K562 (cell line): ENCODE measurements at regions not wholly inside any gene's neighbourhood (a gene's known extent, or its start where the extent isn't known, plus 50 kb on each side); places are given as distances from the start of the nearest gene placed in this dataset.

Experiments used
- EGR1 ChIP-seq: fragments of 450-650 bp; conservative IDR thresholded peaks from 2 replicates; pipeline ENCODE4 v1.6.1; 2017; ENCODE audit warnings: mild to moderate bottlenecking
- EZH2 ChIP-seq: IDR thresholded peaks from 2 replicates; pipeline ENCODE4 v1.6.1; 2012; ENCODE audit warnings: low read depth, mild to moderate bottlenecking, inconsistent platforms, low read length, borderline replicate concordance
- PHB ChIP-seq: fragments of 250-450 bp; sonication (Bioruptor Pico); IDR thresholded peaks from 2 replicates; pipeline ENCODE4 v1.5.0; 2021
- POLR2A ChIP-seq: fragments of 450-650 bp; conservative IDR thresholded peaks from 2 replicates; pipeline ENCODE4 v1.6.1; 2016
- POLR2AphosphoS5 ChIP-seq: IDR thresholded peaks from 2 replicates; pipeline ENCODE4 v1.6.1; 2011; ENCODE audit warnings: mild to moderate bottlenecking, low read depth, low read length, moderate library complexity; ENCODE audit not compliant: control insufficient read depth, insufficient read depth
- POLR3A ChIP-seq: IDR thresholded peaks from 2 replicates; pipeline ENCODE4 v1.6.1; 2011; ENCODE audit warnings: borderline replicate concordance, mild to moderate bottlenecking, moderate library complexity; ENCODE audit not compliant: insufficient read length, insufficient read depth; ENCODE audit errors: extremely low read depth
- SP1 ChIP-seq: sonication (generic); formaldehyde crosslinking; IDR thresholded peaks from 2 replicates; pipeline ENCODE4 v1.8.1; 2022; ENCODE audit warnings: mild to moderate bottlenecking, missing genetic modification reagents
- TARDBP ChIP-seq: fragments of 450-650 bp; IDR thresholded peaks from 2 replicates; pipeline ENCODE4 v1.6.1; 2016
- ZNF24 ChIP-seq: fragments of 450-650 bp; IDR thresholded peaks from 2 replicates; pipeline ENCODE4 v1.6.1; 2016
- ZNF75A ChIP-seq: fragments of 450-650 bp; formaldehyde crosslinking; IDR thresholded peaks from 2 replicates; pipeline ENCODE4 v1.4.0; 2020; ENCODE audit warnings: mild to moderate bottlenecking
- TF ChIP-seq, protein P1 (sequence below): IDR thresholded peaks from 2 replicates; pipeline ENCODE4 v1.6.1; 2011; ENCODE audit not compliant: insufficient read length; ENCODE audit errors: extremely low read depth

DNA sequence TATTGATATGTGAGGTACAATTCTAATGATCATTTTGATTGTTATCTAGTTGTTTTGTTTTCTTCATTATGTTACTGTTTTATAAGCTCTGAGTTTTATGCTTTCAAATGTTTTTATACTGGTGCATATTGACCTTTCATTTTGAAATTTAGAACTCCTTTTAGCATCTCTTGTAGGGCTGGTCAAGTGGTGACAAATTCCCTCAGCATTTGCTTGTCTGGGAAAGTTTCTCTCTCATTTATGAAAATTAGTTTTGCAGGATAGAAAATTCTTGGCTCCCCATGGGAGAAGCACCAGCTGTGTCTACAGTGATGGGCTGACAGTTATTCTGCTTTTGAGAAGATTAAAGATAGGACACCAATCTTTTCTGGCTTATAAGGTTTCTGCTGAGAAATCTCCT, 105.3 kb upstream of the SPRY1 start:
- TF ChIP-seq POLR2AphosphoS5 (no peak), ZNF24 (no peak), POLR3A (no peak), POLR2A (no peak), SP1 (CRISPR knock-in tag) (no peak), EZH2 (no peak), TARDBP (no peak), ZNF75A (no peak), PHB (no peak), EGR1 (no peak)
- TF ChIP-seq, protein P1, sequence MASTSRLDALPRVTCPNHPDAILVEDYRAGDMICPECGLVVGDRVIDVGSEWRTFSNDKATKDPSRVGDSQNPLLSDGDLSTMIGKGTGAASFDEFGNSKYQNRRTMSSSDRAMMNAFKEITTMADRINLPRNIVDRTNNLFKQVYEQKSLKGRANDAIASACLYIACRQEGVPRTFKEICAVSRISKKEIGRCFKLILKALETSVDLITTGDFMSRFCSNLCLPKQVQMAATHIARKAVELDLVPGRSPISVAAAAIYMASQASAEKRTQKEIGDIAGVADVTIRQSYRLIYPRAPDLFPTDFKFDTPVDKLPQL = no peak
